ENCODE measurements at regions not wholly inside any gene's neighbourhood (a gene's known extent, or its start where the extent isn't known, plus 50 kb on each side); places are given as distances from the start of the nearest gene placed in this dataset.
A peak's percentile ranks its signal among the peaks of the same experiment; 100 is the strongest.
"Not testable (repeated sequence)": the region's sequence is repeated elsewhere in the genome, so short reads cannot be mapped to it uniquely, and the experiment has no call there.

DNA sequence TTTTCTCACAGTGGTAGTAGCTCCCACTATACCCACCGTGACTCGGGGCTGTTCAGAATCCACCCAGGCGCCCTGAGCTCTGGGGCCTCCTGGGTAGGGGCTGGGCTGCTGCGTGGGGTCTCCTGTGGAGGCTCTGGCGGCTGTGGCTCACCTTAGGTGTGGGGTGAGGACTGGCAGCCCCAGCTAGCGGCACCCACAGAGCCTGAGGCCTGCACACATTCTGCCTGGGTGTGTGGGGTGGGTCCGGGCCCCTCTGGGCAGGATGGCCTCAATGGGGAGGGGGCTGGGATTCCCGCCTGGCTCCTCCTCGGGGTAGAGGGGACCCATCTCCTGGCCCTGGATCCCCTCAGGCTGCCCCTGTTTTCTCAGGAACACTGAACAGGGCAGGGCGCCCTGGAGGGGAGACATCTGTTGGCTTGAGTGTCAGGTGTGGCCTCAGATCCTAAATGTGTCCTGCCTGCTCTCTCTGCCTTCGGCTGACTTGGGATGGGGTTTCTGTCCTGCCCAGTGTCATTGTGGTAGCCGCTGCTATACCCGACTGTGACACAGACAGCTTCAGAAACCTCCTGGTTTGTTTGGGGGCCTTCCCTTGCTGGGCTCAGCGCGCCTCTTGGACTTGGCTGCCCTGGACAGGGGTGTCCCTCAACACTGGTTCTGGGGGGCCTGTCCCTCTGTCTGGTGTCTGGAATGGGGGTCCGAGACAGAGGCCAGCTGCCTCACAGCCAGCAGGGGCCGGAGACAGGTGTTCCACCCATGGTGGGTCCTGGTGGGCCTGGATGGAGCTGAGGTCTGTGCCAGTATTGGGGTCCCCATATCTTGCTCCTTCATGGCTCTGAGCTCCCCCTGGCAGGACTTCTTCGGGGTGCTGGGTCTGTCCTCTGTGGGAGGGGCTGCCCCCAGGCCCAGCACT lies 354.9 kb downstream of the TMEM121 start:
- no peaks in the 10 kb centered on the region for H3K9me3 ChIP-seq (ENCODE audit: severe bottlenecking)
- DNase-seq = peak; percentile 2
- no peak for TF ChIP-seq CTCF (IDR thresholded peaks at IDR 0.05; ENCODE audit: low read depth, low read length)
- no peaks in the 10 kb centered on the region for H3K36me3 ChIP-seq
- H3K27me3 ChIP-seq (ENCODE audit: insufficient read depth, low read depth, severe bottlenecking) = peaks cover 85% of the 10 kb centered on the region
- no peak overlapping the region for H3K4me3 ChIP-seq (ENCODE audit: low read depth, low read length)
- H3K27ac ChIP-seq = no peak overlapping the region

DNA sequence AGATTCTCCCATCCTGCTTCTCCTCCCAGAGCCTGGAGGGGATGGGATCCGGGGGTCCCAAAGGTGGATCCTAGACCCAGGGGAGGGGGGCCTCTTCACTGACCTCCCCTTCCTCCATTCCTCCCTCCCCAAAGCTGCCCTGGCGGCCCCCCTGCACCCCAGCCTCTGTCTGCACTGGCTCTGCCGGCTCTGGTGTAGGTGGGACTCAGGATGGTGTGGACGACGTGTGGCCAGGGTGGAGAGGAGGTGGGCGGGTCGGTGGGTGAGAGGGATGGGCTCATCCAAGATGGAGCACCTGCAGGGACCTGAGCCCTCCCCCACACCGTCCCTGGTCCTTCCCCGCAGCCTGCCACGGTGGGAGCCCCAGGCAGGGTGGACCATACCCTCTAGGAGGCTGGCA lies 355.6 kb downstream of the TMEM121 start:
- H3K4me3 ChIP-seq (ENCODE audit: low read depth, low read length); H3K9me3 ChIP-seq (ENCODE audit: severe bottlenecking); H3K36me3 ChIP-seq; H3K27ac ChIP-seq: not testable (repeated sequence)
- DNase-seq = peak; percentile 1
- peaks cover 78% of the 10 kb centered on the region for H3K27me3 ChIP-seq (ENCODE audit: insufficient read depth, low read depth, severe bottlenecking)

DNA sequence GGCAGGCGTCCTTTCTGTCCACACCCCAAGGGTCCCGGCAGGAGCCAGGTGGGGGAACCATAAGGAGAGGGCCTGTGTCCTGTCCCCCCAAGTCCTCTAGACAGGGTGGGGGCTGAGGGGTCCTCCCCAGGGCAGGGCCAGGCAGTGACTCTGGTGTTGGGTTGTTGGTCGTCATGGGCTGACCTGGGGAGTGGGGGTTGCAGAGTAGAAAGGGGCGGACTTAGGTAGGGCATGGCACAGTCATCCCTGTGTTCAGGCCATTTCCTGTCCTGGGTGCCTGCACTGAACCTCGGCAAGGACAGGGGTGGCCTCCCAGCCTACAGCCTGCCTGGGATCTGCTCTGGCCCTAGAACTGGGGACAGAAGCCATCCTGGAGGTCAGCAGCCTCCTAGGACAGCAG lies 356.2 kb downstream of the TMEM121 start:
- no peak for TF ChIP-seq CTCF (IDR thresholded peaks at IDR 0.05; ENCODE audit: low read depth, low read length)
- H3K9me3 ChIP-seq (ENCODE audit: severe bottlenecking) = peaks cover under 1% of the 10 kb centered on the region
- peak; percentile 1 for DNase-seq
- no peaks in the 10 kb centered on the region for H3K36me3 ChIP-seq
- H3K4me3 ChIP-seq (ENCODE audit: low read depth, low read length) = no peak overlapping the region
- H3K27me3 ChIP-seq (ENCODE audit: insufficient read depth, low read depth, severe bottlenecking) = peaks cover 76% of the 10 kb centered on the region
- H3K27ac ChIP-seq = no peak overlapping the region

DNA sequence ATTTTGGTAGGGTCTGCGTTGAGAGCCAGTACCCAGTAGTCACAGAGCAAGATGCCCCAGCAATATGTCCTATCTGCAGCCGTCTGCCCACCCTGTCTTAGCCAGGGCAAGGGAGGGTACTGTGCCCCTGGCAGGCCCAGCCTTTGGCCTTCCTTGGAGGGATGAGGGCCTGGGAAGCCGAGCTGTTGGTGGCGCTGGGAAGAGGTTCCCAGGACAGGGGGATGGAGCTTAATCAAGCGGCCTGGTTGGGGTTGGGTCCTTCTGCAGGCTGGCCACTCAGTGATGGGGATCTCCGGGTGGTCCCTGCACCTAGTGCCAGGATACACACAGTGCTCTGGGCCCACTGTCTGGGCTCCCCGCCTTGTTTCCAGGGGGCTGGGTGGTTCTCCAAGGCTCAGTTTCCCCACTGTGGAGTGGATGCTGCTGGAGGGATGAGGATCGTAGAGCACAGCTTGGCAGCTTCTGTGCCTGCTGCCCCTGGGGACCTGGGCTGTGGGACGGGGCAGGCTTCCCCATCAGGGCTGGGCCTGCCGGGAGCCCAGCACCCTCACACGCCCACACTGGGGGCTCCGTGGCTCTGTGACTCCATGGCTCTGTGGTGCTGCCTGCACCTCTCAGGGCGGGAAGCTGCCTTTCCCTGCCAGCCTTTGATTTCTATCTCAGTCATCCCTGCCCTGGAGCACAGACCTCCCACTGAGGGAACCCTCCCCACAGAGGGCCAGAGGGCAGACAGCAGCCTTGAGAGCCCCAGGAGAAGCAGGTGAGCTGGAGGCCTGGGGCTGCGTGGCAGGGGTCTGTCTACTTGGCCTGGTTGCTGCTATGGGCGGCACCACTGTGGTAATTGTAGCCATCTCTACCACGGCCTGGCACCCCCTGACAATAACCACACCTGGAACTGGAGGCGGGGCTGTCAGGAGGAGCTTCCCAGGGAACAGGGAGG lies 357.0 kb downstream of the TMEM121 start:
- no peak overlapping the region for H3K4me3 ChIP-seq (ENCODE audit: low read depth, low read length)
- peaks cover 4% of the 10 kb centered on the region for H3K9me3 ChIP-seq (ENCODE audit: severe bottlenecking)
- H3K36me3 ChIP-seq = no peaks in the 10 kb centered on the region
- H3K27me3 ChIP-seq (ENCODE audit: insufficient read depth, low read depth, severe bottlenecking) = peaks cover 72% of the 10 kb centered on the region
- TF ChIP-seq CTCF (IDR thresholded peaks at IDR 0.05; ENCODE audit: low read depth, low read length) = no peak
- DNase-seq = peak; percentile 2
- no peak overlapping the region for H3K27ac ChIP-seq

DNA sequence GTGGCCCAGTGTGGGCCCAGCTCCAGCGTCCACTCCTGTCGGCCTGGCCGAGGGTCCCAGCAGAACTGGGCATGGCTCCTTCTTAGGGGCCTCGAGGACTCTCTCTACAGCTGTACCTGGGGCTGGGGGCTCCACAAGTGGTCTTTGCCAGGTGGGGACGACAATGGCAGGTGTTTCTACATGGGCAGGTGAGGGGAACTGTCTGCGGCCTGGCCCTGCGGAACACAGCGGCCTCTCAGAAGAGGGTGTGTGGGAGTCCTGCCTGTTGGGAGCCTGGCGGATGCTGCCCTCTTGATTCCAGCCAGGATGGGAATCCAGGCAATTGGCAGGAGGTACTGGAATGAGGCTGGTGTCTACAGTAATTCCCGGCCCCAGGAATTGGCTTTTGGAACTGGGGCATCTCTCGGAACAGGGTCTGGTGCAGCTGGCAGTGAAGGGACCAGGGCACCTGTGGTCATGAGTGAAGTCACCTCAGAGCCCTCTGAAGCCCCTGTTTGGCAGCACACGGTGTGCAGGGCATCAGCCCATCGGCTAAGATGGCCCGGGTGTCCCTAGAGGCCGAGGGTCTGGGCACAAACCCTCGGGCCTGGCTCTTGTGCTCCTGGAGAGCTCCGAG lies 357.9 kb downstream of the TMEM121 start:
- H3K9me3 ChIP-seq (ENCODE audit: severe bottlenecking); H3K4me3 ChIP-seq (ENCODE audit: low read depth, low read length): not testable (repeated sequence)
- peak; percentile 0 for DNase-seq

GRCh38 chr14:105884808-105885281 lies 358.5 kb downstream of the TMEM121 start:
- Histone ChIP-seq H3K36me3 (no peaks in the 10 kb centered on the region), H3K4me3 (ENCODE audit: low read depth, low read length) (no peak overlapping the region), H3K27me3 (ENCODE audit: insufficient read depth, low read depth, severe bottlenecking) (peaks cover 67% of the 10 kb centered on the region), H3K27ac (no peak overlapping the region), H3K9me3 (ENCODE audit: severe bottlenecking) (peaks cover 4% of the 10 kb centered on the region)
- TF ChIP-seq CTCF (IDR thresholded peaks at IDR 0.05; ENCODE audit: low read depth, low read length) = no peak
- DNase-seq = peak; percentile 4

More for the DNA sequence above, 357.9 kb downstream of the TMEM121 start:
- not testable (repeated sequence) for H3K27ac ChIP-seq, H3K36me3 ChIP-seq
- peaks cover 67% of the 10 kb centered on the region for H3K27me3 ChIP-seq (ENCODE audit: insufficient read depth, low read depth, severe bottlenecking)
